HuH-7 (cell line): ENCODE measurements at regions not wholly inside any gene's neighbourhood (a gene's known extent, or its start where the extent isn't known, plus 50 kb on each side); places are given as distances from the start of the nearest gene placed in this dataset.

Experiments used
- DNase-seq: peaks from one replicate; pipeline ENCODE4 v3.0.0; 2011; ENCODE audit warnings: low spot score

DNA sequence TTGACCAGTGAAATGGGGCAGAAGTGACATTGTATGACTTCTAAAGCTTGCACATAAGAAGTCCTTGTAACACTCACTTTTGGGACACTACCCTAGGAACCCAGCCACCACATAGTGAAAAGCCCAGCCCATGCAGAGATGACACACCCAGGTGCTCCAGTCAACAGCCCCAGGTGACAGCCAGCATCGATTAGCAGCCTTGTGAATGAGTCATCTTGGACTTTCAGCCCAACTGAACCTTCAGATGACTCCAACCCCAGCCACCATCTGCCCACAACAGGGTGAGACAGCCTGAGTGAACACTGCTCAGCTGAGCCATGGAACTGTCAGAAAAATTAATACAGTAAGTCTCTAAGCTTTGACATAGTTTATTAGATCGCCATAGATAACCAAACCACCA lies 458.6 kb downstream of the ZSWIM6 start:
- no peak for DNase-seq

- no peak for DNase-seq
These were observed 464.7 kb downstream of the ZSWIM6 start for GRCh38 chr5:61796773-61797172.

DNA sequence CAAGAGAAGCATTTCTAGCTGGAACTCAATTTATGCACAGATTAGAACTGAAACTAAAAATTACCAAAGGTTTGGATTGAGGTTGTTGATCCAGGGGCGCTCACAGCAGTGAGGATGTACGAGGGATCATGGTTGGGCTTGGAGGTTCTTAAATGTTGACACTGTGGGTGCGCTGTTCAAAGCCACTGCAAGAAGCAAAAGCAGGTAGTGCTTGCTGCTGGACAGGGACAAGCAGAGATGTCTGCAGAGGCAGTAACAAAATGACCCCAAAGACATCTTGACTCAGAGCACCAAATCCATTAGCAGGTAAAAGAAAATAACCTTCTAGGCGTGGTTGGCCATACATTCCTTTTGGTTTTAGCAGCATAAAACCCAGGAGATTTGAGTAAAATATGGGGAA lies 468.4 kb downstream of the ZSWIM6 start:
- no peak for DNase-seq

DNA sequence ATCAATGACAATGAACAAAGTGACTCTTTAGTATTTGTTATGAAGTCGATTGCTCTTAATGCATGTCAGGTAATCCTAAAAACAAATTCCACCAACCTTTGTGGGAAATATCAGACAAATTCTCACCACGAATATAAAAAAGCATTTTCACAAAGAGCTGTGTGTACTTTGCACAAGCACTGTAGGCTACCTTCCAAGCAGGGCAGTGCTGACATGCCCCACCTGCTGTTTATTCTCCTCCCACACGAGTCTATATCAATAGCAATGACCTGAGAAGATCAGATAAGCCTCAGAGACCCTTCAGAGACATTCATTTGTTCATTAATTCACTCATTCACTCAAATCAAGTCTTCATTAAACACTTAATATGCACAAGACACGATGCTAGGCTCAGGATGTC lies 469.1 kb downstream of the ZSWIM6 start:
- no peak for DNase-seq

- DNase-seq: no peak
These were observed 470.4 kb downstream of the ZSWIM6 start for GRCh38 chr5:61802456-61802855.

- no peak for DNase-seq
These were observed 473.0 kb downstream of the ZSWIM6 start for GRCh38 chr5:61805101-61805500.

GRCh38 chr5:61806491-61807020 lies 474.5 kb downstream of the ZSWIM6 start:
- DNase-seq: no peak

DNA sequence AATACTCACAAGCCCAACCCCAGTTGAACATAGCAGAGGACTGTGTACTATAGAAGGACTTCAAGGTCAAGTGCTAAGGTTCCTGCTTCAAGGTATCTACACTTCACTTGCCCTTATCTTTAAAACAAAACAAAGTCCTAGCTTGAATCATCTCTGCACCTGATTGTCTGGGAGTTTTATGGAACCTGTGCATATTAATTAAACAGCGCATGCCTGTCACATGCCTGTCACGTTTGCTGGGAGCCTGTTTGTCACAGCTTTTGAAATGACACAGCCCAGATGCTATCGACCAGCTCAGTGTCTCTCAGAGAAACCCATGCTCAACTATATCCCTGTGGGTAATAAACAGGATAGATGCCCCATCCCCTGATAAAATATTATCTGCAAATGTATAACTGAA lies 476.0 kb downstream of the ZSWIM6 start:
- no peak for DNase-seq

DNA sequence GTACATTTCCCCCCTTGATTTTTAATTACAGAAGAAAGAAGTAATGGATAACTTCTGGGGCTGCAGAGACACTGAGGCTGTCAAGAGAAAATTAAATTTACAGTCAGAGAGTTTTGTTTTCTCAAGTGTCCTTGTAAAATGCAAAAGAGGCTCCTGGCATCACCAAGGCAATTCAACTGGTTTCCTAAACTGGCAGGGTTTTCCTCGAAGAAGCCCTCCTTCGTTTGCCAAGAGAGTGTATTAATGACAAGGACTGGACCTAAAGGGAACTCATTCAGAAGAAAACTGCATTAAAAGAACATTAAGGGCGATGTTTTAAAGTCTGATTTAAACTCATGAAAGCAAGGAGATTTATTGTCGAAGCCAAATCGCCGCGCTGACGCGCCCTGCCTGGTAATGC lies 476.9 kb downstream of the ZSWIM6 start:
- DNase-seq: no peak

- no peak for DNase-seq
These were observed 477.6 kb downstream of the ZSWIM6 start for GRCh38 chr5:61809651-61810050.

DNA sequence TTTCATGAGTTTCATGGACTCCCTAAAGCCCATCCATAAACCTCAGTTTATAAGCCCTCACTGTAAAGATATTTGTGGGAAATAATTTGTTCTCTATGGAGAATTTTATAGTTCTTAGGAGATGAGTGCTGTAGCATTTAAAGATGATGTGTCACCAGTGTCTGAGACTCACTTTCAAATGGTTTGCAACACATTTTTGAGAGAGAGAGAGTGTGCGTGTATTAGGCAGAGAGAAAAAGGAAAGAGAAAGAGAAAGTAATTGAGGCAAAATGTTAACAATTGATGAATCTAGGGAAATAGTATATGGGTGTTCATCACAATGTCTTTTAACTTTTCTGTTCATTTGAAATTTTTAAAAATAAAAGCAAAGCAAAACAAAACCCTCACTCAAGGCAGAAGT lies 479.0 kb downstream of the ZSWIM6 start:
- DNase-seq: no peak

GRCh38 chr5:61813361-61813760 lies 481.3 kb downstream of the ZSWIM6 start:
- no peak for DNase-seq

GRCh38 chr5:61815339-61815738 lies 483.3 kb downstream of the ZSWIM6 start:
- DNase-seq: no peak

GRCh38 chr5:61816146-61816545 lies 484.1 kb downstream of the ZSWIM6 start:
- DNase-seq: no peak

GRCh38 chr5:61816585-61817450 lies 484.8 kb downstream of the ZSWIM6 start:
- DNase-seq: no peak

DNA sequence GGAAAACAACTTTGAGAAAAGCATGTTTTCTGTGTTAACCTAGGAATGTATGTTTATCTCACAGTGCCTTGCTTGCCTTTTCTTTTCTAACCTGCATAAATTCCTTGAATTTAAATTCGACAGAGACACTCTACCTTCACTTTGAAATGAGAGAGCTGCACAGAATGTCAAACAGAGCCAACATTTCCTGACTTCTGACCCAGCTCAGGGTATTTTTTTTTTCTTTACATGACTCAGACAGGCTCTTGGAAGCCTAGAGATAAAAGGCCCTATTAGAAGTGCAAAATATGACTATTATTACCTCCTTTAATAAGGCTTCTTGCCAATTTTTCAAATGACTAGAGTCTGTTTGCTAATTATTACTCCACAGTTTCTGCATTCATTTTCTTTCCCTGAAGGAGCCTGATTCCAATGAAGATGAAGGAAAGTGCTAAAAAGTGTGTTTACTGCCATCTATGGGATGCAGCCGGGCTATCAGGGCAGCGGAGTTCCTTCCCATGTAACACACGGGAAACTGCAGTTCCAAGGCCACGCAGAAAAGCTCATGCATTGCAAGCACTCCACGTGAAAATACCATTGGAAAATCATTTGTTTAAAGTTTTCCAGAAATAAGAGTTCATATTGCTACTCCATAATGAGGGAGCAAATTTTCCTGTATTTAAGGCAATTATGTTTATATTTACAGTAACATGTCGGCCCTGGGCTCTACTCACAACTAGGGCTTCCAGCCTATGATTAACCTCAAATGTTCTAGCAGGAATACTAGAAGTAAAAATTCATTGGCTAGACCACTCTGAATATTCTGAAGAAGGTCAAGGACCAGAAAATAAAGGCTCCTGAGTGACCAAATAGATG lies 485.6 kb downstream of the ZSWIM6 start:
- DNase-seq: peak; percentile 13

- DNase-seq: no peak
These were observed 485.2 kb upstream of the KIF2A start for GRCh38 chr5:61820836-61821235.

- no peak for DNase-seq
These were observed 484.4 kb upstream of the KIF2A start for GRCh38 chr5:61821561-61821960.

GRCh38 chr5:61822584-61822983 lies 483.4 kb upstream of the KIF2A start:
- DNase-seq: no peak

DNA sequence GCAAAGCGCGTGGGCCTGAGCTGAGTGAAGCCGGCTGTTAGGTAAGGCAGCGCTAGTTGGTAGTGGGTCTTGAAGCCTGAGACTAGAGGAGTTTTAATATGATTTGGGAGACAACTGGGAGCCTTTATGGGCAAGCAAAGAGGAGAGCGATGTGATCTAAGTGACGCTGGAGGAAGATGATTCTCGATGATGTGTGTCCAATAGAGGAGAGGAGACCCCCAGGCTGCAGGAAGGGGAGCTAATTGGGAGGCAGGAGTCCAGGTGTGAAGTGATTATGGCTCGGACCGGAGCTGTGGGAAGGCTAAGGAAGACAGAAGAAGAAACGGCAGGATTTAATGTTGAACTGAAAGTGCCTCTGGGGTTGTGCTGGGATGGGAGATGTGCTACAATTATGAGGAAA lies 482.9 kb upstream of the KIF2A start:
- no peak for DNase-seq

DNA sequence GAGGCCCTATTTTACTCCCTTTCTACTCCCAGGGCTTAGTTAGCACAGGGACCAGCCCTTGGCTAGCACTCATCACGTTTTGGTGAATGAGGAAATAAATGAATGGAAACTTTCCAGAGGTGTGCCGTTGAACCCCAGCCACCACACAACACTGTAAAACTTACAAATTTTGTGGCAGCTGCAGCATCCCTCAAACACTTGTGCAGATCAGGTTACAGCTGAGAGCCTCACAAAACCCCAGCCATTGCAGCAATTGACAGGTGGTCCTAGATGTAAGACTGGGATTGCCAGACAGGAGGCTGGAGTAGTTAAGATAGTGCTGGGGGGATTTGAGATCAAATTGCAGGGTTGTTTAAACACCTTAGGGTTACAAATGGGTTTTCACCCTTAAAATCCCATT lies 482.2 kb upstream of the KIF2A start:
- no peak for DNase-seq

DNA sequence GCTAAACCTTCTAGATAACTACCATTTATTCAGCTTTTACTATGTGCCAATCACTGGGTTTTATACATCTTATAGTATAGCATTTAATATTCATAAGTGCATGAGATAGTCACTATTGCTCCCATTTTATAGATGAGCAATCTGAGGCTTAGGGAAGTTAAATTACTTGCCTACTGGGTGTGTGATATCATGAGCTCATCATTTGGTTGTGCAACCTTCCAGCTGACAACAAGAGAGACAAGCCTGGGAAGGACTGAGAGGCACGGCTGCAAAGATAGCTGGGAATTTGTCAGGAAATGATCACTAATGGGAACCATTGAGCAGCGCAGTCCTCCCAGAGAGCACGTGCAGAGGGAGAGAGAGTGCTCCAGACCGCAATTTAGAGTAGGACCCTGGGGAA lies 481.6 kb upstream of the KIF2A start:
- no peak for DNase-seq

DNA sequence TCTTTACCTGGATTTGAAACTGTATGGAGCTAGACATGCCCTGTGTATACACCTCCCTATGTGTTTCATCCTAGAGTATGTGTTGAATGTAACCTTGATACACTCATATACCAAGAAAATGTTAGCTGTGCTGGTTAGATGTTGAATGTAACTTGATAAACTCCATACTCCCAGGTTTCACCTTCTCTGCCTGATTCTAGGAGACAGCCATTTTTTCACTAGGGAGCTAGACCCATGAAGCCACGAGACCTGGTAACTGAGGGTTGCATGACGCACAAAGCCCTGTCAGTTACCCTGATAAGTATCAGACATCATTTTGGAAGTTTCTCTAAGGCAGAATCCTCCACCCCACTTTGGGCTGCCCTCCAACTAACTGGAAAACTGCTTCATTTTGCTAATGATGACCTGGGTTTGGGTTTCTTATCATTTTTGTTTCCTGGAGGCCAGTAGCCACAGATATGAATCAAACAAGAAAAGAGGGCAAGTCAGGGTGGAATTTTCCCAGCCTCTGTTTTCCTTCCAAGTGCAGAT lies 478.5 kb upstream of the KIF2A start:
- no peak for DNase-seq
